Stimulated activated CD8-positive, alpha-beta memory T cell treated with anti-CD3 and anti-CD28 coated beads, Interleukin-4, amount 100 ng/mL, for 4 hours (primary cell): ENCODE measurements at regions not wholly inside any gene's neighbourhood (a gene's known extent, or its start where the extent isn't known, plus 50 kb on each side); places are given as distances from the start of the nearest gene placed in this dataset.

ENCODE experiments used
- DNase-seq, 2 donors: peaks; one replicate each; pipeline ENCODE4 v3.0.0-alpha.2; 2020; ENCODE audit warnings: low read depth in 2 of 2, low spot score in 1 of 2

- no peak for DNase-seq
Observed at GRCh38 chr2:147559070-147559725, 285.6 kb upstream of the ACVR2A start.

- DNase-seq = no peak
Observed at GRCh38 chr2:147558620-147559019, 286.2 kb upstream of the ACVR2A start.

DNA sequence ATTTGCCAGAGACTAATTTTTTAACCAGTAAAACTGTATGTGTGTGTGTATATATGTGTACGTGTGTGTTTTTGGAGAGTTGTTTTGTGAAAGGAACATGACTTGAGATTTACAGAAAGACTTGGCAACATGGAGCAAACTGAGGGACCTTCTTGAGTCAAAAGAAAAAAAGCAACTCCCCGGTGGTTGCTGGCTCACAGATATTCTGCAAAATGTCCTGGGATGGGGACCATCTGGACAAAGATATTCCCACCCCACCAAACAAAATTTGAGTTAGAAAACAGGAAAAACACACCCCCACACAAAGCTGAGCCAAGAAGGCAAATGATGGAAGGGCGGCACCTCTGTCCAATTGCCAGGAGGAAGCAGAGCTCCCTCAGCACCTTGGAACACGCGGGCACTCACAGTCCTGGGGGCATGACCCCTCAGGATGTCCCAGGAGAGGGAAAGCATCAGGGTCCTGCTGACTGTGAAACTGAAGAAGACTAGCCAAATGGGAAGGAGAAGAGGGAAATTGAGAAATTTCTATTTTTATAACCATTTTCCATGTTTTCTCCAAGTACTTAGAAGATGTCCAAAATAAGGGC, 290.2 kb upstream of the ACVR2A start:
- no peak for DNase-seq

GRCh38 chr2:147553775-147554271, 291.0 kb upstream of the ACVR2A start:
- no peak for DNase-seq

- DNase-seq = no peak
Observed at GRCh38 chr2:147550995-147551731, 293.7 kb upstream of the ACVR2A start.

GRCh38 chr2:147549054-147549453, 295.8 kb upstream of the ACVR2A start:
- no peak for DNase-seq

DNA sequence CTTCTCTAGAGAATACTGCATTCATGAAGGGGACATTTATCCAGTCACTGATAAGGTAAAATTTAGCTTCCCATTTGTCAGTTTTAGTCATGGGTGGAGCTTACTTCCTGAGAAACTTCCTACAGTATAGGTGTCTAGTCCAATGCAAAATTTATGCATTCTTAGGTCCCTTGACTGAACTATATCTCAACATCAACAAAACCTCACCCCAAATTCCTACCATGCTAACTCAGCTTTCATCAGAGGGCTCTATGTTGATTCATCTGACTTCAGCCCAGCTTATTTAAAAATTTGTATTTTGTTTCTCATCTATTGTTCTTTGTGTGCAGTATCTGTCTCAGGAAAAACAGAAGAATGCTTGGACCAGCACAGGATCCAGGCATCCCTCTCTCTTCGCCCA, 296.4 kb upstream of the ACVR2A start:
- DNase-seq = no peak

GRCh38 chr2:147547440-147547839, 297.4 kb upstream of the ACVR2A start:
- DNase-seq = no peak

DNA sequence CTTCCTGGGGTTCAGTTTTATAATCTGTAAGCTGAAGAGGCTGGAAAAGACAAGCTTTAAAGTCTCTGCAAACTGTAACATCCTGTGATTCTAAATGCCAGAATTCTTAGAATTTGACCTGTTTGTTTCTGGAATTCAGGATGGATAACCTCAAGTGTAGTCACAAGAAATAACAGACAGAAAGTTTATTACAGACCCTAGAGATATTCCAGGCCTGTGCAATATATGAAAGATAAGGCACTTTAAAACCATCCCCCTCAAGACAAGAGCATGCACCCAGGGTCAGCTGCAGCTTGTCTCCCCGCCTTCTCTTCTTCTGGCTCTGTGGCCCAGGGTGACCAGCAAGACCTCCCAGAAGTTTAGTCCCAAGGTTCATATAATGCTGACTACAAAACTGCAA, 298.7 kb upstream of the ACVR2A start:
- no peak for DNase-seq

GRCh38 chr2:147543056-147543455, 301.8 kb upstream of the ACVR2A start:
- DNase-seq = no peak

DNA sequence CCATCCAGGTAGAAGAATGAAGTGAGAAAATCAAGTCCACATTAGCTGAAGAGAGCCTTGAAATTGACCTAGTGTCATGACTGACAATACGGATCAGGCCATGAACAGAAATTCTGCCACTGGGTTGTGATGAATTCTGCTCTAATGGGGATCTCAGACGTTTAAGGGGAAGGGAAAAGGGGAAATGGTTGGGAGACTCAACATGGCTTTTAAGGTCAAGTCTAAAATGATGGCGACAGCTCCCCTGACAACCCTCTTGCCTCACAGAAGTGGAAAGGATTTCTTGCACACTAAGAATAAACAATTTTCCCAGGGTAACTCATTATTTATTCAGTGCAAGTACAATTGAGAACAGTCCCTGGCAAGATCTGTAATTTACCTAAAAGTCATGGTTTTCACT, 302.5 kb upstream of the ACVR2A start:
- DNase-seq = no peak

GRCh38 chr2:147541314-147541713, 303.5 kb upstream of the ACVR2A start:
- no peak for DNase-seq

- DNase-seq = no peak
Observed at GRCh38 chr2:147538821-147539220, 306.0 kb upstream of the ACVR2A start.

DNA sequence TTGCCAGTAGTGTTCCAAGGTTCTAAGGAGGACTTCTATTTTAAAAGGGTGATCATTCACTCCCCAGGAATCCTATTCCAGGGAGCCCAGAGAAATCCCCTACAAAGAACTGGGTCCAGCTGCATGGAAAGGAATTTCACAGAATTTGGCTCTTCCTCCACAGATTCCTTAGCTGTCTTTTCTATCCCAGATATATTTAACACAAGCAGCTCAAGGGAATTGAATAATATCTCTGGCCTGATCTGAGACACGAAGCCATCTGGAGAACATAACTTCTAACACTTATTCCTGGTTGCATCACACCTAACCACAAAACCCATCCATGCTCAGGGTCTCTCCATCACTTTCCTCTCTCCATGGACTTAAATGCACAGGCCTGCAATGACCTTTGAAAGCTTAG, 306.7 kb upstream of the ACVR2A start:
- DNase-seq = no peak

GRCh38 chr2:147531269-147531668, 313.6 kb upstream of the ACVR2A start:
- no peak for DNase-seq

- DNase-seq = no peak
Observed at GRCh38 chr2:147530033-147530432, 314.8 kb upstream of the ACVR2A start.

DNA sequence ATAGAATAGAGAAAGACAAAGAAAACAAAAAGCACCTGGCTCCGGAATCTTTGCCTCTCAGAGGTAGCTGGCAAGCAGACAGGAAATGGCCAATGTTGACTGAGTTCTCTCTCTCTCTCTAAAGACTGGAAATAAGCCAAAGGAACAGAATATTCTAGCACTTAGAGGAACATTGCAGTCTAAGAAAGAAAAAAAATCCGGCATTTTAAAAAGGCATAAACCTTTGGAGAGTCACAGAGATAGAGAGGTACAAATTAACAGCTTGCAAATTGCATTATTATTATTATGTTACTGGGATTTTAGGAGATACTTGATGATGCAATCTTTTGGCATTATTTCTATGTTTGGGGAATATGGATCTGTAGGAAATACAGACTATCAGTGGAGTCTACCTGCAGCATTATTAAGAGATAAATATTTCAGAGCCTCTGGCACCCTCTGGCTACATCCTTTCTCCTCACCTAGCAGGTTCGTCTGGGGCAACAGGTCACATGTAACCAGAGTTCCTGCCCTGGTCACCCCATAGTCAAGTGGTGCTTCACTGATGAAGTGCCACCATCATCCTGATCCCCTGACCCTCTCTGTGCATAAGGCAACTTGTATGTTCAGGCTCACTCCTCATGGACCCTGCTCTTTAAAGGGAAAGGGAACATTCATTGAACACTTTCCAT, 318.9 kb upstream of the ACVR2A start:
- DNase-seq = no peak

DNA sequence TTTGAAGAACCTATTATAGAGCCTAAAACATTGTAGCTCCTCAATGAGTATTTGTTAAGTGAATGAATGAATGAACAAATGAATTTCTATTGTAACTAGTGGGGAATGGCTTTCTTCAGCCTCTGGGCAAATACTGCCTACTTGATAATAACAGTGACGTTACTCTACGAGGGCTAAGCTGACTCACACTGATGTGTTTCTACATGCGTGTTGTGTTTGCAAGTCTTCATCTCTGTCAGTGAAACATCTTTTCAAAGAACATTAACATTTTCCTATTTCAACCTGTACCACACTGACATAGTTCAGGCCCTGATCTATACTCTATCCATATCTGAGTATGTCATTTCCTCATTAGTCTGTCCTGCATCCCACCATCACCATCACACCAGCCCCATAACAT, 319.9 kb upstream of the ACVR2A start:
- DNase-seq = no peak

- no peak for DNase-seq
Observed at GRCh38 chr2:147523415-147523814, 321.4 kb upstream of the ACVR2A start.

GRCh38 chr2:147521936-147522335, 322.9 kb upstream of the ACVR2A start:
- DNase-seq = no peak

GRCh38 chr2:147520817-147521216, 324.0 kb upstream of the ACVR2A start:
- no peak for DNase-seq

DNA sequence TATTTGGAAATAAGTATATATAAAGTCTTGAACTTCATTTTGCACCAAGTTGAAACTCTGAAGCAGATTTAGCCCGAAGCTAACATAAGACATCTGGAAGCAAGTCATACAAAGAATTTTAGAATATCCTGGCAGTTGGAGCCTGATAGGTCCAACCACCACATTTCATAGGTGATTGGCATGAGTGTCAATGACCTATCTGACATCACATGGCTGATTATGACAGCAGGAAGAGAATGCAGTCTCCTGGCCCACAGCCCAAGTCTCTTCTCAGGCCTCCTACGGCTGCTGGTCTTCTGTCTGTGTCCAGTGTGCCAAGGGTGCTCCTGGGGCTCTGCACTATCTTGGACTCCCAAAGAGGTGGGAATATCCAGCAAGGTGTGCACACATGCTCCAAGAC, 325.7 kb upstream of the ACVR2A start:
- DNase-seq = no peak
